WTC11 (cell line): ENCODE measurements at regions not wholly inside any gene's neighbourhood (a gene's known extent, or its start where the extent isn't known, plus 50 kb on each side); places are given as distances from the start of the nearest gene placed in this dataset.

ENCODE experiments used
- ATAC-seq: fragments of 200-7000 bp; cut with Tn5 transposase; 2 replicates; pipeline ENCODE4 v1.10.0; 2021; ENCODE audit warnings: mild to moderate bottlenecking, moderate library complexity
- CTCF ChIA-PET: fragments of 300-600 bp; sonication (Branson Sonifier 250); formaldehyde crosslinking; loops from one replicate; lab custom pipeline; 2021; ENCODE audit warnings: antibody characterized with exemption; lab: Charles Lee
- POLR2A ChIA-PET: fragments of 350-600 bp; sonication (Branson Sonifier 250); formaldehyde crosslinking; loops from one replicate; lab custom pipeline; 2021; ENCODE audit warnings: antibody characterized with exemption; lab: Charles Lee
- DNase-seq: peaks from one replicate; pipeline ENCODE4 v3.0.0; 2021; ENCODE audit warnings: low spot score
- H3K27ac Mint-ChIP-seq: 2 replicates; pipeline ENCODE4 v1.8.0; 2021; ENCODE audit warnings: mixed read lengths
- H3K27me3 Mint-ChIP-seq: 2 replicates; pipeline ENCODE4 v1.8.0; 2021; ENCODE audit warnings: low read depth, mild to moderate bottlenecking, moderate library complexity, mixed read lengths
- H3K36me3 Mint-ChIP-seq: 2 replicates; pipeline ENCODE4 v1.8.0; 2021; ENCODE audit warnings: mixed read lengths
- H3K4me1 Mint-ChIP-seq: 2 replicates; pipeline ENCODE4 v1.8.0; 2022; ENCODE audit warnings: mixed read lengths
- H3K4me3 Mint-ChIP-seq: 2 replicates; pipeline ENCODE4 v1.8.0; 2021; ENCODE audit warnings: mild to moderate bottlenecking, moderate library complexity, mixed read lengths
- H3K9me3 Mint-ChIP-seq: 2 replicates; pipeline ENCODE4 v1.8.0; 2021; ENCODE audit warnings: mixed read lengths
- CREM ChIP-seq: sonication (generic); formaldehyde crosslinking; IDR thresholded peaks from 2 replicates; pipeline ENCODE4 v1.8.1; 2022; ENCODE audit warnings: mild to moderate bottlenecking, missing genetic modification reagents, moderate library complexity
- E2F4 ChIP-seq: sonication (generic); formaldehyde crosslinking; IDR thresholded peaks from 2 replicates; pipeline ENCODE4 v1.8.1; 2022; ENCODE audit warnings: low read depth, mild to moderate bottlenecking, moderate library complexity, missing genetic modification reagents, borderline replicate concordance
- ESRRA ChIP-seq: sonication (generic); formaldehyde crosslinking; IDR thresholded peaks from 2 replicates; pipeline ENCODE4 v1.8.1; 2022; ENCODE audit warnings: mild to moderate bottlenecking, missing genetic modification reagents, borderline replicate concordance
- FOXJ3 ChIP-seq: sonication (generic); formaldehyde crosslinking; IDR thresholded peaks from 2 replicates; pipeline ENCODE4 v1.9.0; 2021; ENCODE audit warnings: missing genetic modification reagents, mild to moderate bottlenecking, borderline replicate concordance
- IRF2 ChIP-seq: sonication (generic); formaldehyde crosslinking; IDR thresholded peaks from 2 replicates; pipeline ENCODE4 v1.8.0; 2022; ENCODE audit warnings: low read depth, missing genetic modification reagents, borderline replicate concordance
- MLX ChIP-seq: sonication (generic); formaldehyde crosslinking; IDR thresholded peaks from 2 replicates; pipeline ENCODE4 v1.8.1; 2023; ENCODE audit warnings: mild to moderate bottlenecking, missing genetic modification reagents, moderate library complexity
- NFE2L1 ChIP-seq: sonication (generic); formaldehyde crosslinking; IDR thresholded peaks from 2 replicates; pipeline ENCODE4 v1.8.1; 2023; ENCODE audit warnings: missing genetic modification reagents
- NR2C2 ChIP-seq: sonication (generic); formaldehyde crosslinking; IDR thresholded peaks from 2 replicates; pipeline ENCODE4 v1.8.0; 2022; ENCODE audit warnings: mild to moderate bottlenecking, missing genetic modification reagents
- OVOL2 ChIP-seq: fragments of 250-450 bp; sonication (Bioruptor Pico); IDR thresholded peaks from 2 replicates; pipeline ENCODE4 v1.9.0; 2021; ENCODE audit warnings: mild to moderate bottlenecking, borderline replicate concordance
- PREB ChIP-seq: sonication (generic); formaldehyde crosslinking; IDR thresholded peaks from 2 replicates; pipeline ENCODE4 v1.8.1; 2022; ENCODE audit warnings: mild to moderate bottlenecking, missing genetic modification reagents, moderate library complexity, borderline replicate concordance
- PRRX2 ChIP-seq: fragments of 250-450 bp; sonication (Bioruptor Pico); IDR thresholded peaks from 2 replicates; pipeline ENCODE4 v1.8.0; 2021; ENCODE audit warnings: mild to moderate bottlenecking
- RORB ChIP-seq: fragments of 250-450 bp; sonication (Bioruptor Pico); IDR thresholded peaks from 2 replicates; pipeline ENCODE4 v1.9.0; 2021; ENCODE audit warnings: mild to moderate bottlenecking
- SMAD4 ChIP-seq: sonication (generic); formaldehyde crosslinking; IDR thresholded peaks from 2 replicates; pipeline ENCODE4 v1.8.0; 2022; ENCODE audit warnings: mild to moderate bottlenecking, missing genetic modification reagents
- SOX15 ChIP-seq: fragments of 250-450 bp; sonication (Bioruptor Pico); IDR thresholded peaks from 2 replicates; pipeline ENCODE4 v1.9.0; 2021; ENCODE audit warnings: mild to moderate bottlenecking
- TP53 ChIP-seq: sonication (generic); formaldehyde crosslinking; IDR thresholded peaks from 2 replicates; pipeline ENCODE4 v1.8.1; 2023; ENCODE audit warnings: mild to moderate bottlenecking, missing genetic modification reagents
- ZNF232 ChIP-seq: sonication (generic); formaldehyde crosslinking; IDR thresholded peaks from 2 replicates; pipeline ENCODE4 v1.8.0; 2022; ENCODE audit warnings: mild to moderate bottlenecking, missing genetic modification reagents
- ZNF396 ChIP-seq: fragments of 250-450 bp; sonication (Bioruptor Pico); IDR thresholded peaks from 2 replicates; pipeline ENCODE4 v1.8.0; 2021; ENCODE audit warnings: mild to moderate bottlenecking, moderate library complexity, borderline replicate concordance
- ZNF512 ChIP-seq: sonication (generic); formaldehyde crosslinking; IDR thresholded peaks from 2 replicates; pipeline ENCODE4 v1.8.1; 2022; ENCODE audit warnings: missing genetic modification reagents, borderline replicate concordance
- TF ChIP-seq, protein P1 (sequence below): sonication (generic); formaldehyde crosslinking; IDR thresholded peaks from 2 replicates; pipeline ENCODE4 v1.8.0; 2022; ENCODE audit warnings: missing genetic modification reagents

DNA sequence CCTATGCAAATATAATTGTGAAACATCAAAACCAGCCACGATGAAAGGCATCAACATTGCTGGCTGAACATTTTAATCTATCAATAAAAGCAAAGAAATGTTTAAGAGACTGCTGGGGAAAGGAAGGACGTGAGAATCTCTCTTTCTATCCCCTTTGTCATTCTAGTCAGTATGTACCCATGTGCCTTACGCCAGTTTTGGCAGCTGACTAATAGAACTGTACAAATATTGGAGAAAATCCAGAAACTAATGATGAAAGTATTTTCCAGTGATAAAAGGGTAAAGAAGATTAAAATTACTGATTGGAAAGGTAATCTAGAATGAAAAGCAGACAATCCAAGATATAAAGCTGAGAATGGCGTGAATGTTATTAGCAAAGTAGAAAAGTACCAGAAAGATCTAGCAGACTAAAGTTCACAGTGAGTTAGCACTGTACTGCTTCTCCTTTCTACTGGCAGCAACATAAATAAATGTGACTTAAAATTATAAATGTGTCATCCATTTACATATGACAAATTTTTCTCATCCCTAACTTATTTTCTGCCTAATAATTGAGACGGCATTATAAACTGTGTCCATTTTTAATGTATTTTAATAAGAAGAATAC, 401.9 kb upstream of the CNTN4 start:
- ChIA-PET POLR2A (no interaction called here), CTCF (no interaction called here)
- no peak for TF ChIP-seq CREM
- no peak for TF ChIP-seq RORB
- no peak for TF ChIP-seq PREB (CRISPR knock-in tag)
- no peak for TF ChIP-seq ZNF396
- no peak for TF ChIP-seq E2F4 (CRISPR knock-in tag)
- TF ChIP-seq SOX15, result no peak
- TF ChIP-seq TP53 (CRISPR knock-in tag), result no peak
- no peak for TF ChIP-seq NR2C2
- TF ChIP-seq MLX, result no peak
- no peak for TF ChIP-seq FOXJ3 (CRISPR knock-in tag)
- TF ChIP-seq, protein P1, sequence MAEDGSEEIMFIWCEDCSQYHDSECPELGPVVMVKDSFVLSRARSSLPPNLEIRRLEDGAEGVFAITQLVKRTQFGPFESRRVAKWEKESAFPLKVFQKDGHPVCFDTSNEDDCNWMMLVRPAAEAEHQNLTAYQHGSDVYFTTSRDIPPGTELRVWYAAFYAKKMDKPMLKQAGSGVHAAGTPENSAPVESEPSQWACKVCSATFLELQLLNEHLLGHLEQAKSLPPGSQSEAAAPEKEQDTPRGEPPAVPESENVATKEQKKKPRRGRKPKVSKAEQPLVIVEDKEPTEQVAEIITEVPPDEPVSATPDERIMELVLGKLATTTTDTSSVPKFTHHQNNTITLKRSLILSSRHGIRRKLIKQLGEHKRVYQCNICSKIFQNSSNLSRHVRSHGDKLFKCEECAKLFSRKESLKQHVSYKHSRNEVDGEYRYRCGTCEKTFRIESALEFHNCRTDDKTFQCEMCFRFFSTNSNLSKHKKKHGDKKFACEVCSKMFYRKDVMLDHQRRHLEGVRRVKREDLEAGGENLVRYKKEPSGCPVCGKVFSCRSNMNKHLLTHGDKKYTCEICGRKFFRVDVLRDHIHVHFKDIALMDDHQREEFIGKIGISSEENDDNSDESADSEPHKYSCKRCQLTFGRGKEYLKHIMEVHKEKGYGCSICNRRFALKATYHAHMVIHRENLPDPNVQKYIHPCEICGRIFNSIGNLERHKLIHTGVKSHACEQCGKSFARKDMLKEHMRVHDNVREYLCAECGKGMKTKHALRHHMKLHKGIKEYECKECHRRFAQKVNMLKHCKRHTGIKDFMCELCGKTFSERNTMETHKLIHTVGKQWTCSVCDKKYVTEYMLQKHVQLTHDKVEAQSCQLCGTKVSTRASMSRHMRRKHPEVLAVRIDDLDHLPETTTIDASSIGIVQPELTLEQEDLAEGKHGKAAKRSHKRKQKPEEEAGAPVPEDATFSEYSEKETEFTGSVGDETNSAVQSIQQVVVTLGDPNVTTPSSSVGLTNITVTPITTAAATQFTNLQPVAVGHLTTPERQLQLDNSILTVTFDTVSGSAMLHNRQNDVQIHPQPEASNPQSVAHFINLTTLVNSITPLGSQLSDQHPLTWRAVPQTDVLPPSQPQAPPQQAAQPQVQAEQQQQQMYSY, result no peak
- TF ChIP-seq ZNF512 (CRISPR knock-in tag), result no peak
- no peaks in the 10 kb centered on the region for H3K4me1 Mint-ChIP-seq
- peaks cover 60% of the 10 kb centered on the region for H3K36me3 Mint-ChIP-seq
- peaks cover 6% of the 10 kb centered on the region; the same call in 1 of the 2 replicates for H3K27me3 Mint-ChIP-seq
- H3K27ac Mint-ChIP-seq, result no peak overlapping the region
- H3K4me3 Mint-ChIP-seq, result no peak overlapping the region
- ATAC-seq (no peak), DNase-seq (no peak)
- H3K9me3 Mint-ChIP-seq, result peaks cover 71% of the 10 kb centered on the region

DNA sequence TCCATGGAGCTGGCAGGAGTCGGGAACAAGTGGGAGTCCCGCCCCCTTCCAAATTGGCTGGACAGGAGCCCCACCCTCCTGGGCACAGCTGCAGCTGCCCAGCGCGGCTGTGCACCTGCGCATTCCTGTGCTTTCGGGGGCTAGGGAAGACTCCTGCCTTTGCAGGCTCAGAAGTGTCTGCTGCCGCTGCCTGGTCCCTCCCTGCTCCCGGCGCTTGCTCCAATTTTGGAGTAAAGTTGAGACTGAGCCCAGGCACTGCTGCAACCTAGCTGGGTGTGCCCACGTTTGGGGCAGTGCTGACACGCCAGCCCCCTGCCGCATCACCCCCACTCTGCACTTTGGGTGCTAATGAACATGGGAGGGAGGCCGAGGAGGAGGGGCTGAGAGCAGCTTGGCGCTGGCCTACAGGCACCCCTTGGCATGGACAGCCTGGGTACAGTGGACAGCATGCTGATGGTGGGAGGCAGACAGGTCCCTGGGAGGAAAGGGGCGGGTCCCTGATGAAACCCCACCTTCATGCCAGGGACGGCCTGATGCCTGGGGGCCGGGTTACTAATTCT, 399.2 kb upstream of the CNTN4 start:
- no peak overlapping the region for H3K4me3 Mint-ChIP-seq
- H3K36me3 Mint-ChIP-seq, result peaks cover 55% of the 10 kb centered on the region
- DNase-seq (no peak), ATAC-seq (no peak)
- peaks cover 6% of the 10 kb centered on the region; the same call in 1 of the 2 replicates for H3K27me3 Mint-ChIP-seq
- no peaks in the 10 kb centered on the region for H3K4me1 Mint-ChIP-seq
- ChIA-PET CTCF (no interaction called here), POLR2A (no interaction called here)
- TF ChIP-seq ESRRA (CRISPR knock-in tag) (no peak), IRF2 (CRISPR knock-in tag) (no peak), E2F4 (CRISPR knock-in tag) (no peak), ZNF232 (CRISPR knock-in tag) (no peak), MLX (no peak), OVOL2 (CRISPR knock-in tag) (no peak), NFE2L1 (no peak), SMAD4 (no peak), PRRX2 (CRISPR knock-in tag) (no peak)
- TF ChIP-seq, protein P1, result no peak
- H3K27ac Mint-ChIP-seq, result no peak overlapping the region
- peaks cover 72% of the 10 kb centered on the region for H3K9me3 Mint-ChIP-seq
